ENCODE measurements at regions not wholly inside any gene's neighbourhood (a gene's known extent, or its start where the extent isn't known, plus 50 kb on each side); places are given as distances from the start of the nearest gene placed in this dataset.

- TF ChIP-seq, protein P1, sequence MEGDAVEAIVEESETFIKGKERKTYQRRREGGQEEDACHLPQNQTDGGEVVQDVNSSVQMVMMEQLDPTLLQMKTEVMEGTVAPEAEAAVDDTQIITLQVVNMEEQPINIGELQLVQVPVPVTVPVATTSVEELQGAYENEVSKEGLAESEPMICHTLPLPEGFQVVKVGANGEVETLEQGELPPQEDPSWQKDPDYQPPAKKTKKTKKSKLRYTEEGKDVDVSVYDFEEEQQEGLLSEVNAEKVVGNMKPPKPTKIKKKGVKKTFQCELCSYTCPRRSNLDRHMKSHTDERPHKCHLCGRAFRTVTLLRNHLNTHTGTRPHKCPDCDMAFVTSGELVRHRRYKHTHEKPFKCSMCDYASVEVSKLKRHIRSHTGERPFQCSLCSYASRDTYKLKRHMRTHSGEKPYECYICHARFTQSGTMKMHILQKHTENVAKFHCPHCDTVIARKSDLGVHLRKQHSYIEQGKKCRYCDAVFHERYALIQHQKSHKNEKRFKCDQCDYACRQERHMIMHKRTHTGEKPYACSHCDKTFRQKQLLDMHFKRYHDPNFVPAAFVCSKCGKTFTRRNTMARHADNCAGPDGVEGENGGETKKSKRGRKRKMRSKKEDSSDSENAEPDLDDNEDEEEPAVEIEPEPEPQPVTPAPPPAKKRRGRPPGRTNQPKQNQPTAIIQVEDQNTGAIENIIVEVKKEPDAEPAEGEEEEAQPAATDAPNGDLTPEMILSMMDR (IDR thresholded peaks at IDR 0.05; ENCODE audit: low read depth, low read length, missing control alignments) = no peak
- DNase-seq (ENCODE audit: low read depth) = no peak
- no peak overlapping the region for H3K4me3 ChIP-seq (ENCODE audit: low read depth, low read length)
These were observed 336.7 kb upstream of the KCNH7 start for GRCh38 chr2:163175294-163175693.

DNA sequence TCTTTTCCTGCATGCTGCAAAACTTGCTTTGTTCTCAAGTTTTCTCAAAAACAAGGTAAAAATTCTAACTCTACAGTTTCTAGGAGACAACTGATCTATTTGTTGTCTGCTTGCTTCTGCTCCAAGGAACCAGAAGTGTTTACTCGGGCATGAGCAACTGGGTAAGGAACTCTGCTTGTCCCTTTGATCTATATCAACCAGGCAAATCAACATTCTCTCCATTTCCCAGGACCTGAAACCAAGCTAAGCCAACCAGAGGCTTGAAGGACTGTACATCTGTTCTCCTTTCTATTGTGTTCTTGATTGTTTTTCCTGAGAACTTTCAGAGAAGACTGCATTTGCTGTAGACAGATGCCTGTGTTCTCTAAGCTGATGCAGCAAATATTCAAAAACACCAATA lies 335.0 kb upstream of the KCNH7 start:
- TF ChIP-seq, protein P1 (IDR thresholded peaks at IDR 0.05; ENCODE audit: low read depth, low read length, missing control alignments) = no peak
- DNase-seq (ENCODE audit: low read depth) = no peak
- H3K4me3 ChIP-seq (ENCODE audit: low read depth, low read length) = no peak overlapping the region

GRCh38 chr2:163171786-163172530 lies 333.4 kb upstream of the KCNH7 start:
- TF ChIP-seq, protein P1 (IDR thresholded peaks at IDR 0.05; ENCODE audit: low read depth, low read length, missing control alignments) = no peak
- no peak overlapping the region for H3K4me3 ChIP-seq (ENCODE audit: low read depth, low read length)
- no peak for DNase-seq (ENCODE audit: low read depth)

DNA sequence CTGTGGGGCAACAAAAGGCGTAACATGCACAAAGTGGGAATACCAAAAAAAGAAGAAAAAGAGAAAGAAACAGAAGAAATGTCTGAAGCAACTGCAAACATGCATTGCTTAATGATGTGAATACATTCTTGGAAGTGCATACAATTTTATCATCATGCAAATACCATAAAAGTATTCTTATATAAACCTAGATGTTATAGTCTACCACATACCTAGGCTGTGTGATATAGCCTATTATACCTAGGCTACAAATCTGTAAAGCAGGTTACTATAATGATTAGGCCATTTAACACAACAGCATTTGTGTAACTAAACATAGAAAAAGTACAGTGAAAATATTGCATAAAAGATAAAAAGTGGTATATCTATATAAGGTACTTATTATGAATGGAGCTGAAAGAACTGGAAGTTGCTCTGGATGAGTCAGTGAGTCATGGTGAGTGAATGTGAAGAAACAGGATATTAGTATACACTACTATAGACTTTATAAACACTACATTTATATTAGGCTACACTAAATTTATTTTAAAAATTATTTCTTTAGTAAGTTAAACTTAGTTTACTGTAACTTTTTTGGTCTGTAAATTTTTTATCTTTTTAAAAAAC lies 319.4 kb upstream of the KCNH7 start:
- no peak overlapping the region for H3K4me3 ChIP-seq (ENCODE audit: low read depth, low read length)
- no peak for DNase-seq (ENCODE audit: low read depth)
- TF ChIP-seq, protein P1 (IDR thresholded peaks at IDR 0.05; ENCODE audit: low read depth, low read length, missing control alignments) = no peak

GRCh38 chr2:163157411-163157810 lies 318.8 kb upstream of the KCNH7 start:
- no peak for DNase-seq (ENCODE audit: low read depth)
- TF ChIP-seq, protein P1 (IDR thresholded peaks at IDR 0.05; ENCODE audit: low read depth, low read length, missing control alignments) = no peak
- no peak overlapping the region for H3K4me3 ChIP-seq (ENCODE audit: low read depth, low read length)

DNA sequence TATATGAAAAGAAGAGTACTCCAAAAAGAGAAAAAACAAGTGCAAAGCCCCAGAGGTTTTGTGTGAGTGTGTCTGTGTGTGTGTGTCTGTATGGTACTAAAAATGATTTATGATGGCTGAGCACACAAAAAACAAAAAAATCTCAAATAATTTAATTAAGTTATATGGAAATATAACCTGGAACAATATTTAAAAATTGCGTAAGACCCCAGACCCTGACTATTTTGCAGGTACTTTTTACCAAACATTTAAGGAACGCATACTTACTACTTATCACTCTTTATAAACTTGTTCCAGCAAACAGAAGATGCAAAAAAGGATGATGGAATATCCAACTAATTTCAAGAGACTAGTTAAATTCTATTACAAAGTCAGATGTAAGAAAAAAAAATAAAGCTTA lies 317.4 kb upstream of the KCNH7 start:
- no peak for DNase-seq (ENCODE audit: low read depth)
- TF ChIP-seq, protein P1 (IDR thresholded peaks at IDR 0.05; ENCODE audit: low read depth, low read length, missing control alignments) = no peak
- H3K4me3 ChIP-seq (ENCODE audit: low read depth, low read length) = no peak overlapping the region
